ENCODE measurements at regions not wholly inside any gene's neighbourhood (a gene's known extent, or its start where the extent isn't known, plus 50 kb on each side); places are given as distances from the start of the nearest gene placed in this dataset.
"Not testable (repeated sequence)": the region's sequence is repeated elsewhere in the genome, so short reads cannot be mapped to it uniquely, and the experiment has no call there.

- not testable (repeated sequence) for H3K27me3 ChIP-seq (ENCODE audit: insufficient read depth, low read length); H3K9ac ChIP-seq (ENCODE audit: extremely low read depth, insufficient read length, low read length); H3K4ac ChIP-seq (ENCODE audit: low read depth, low read length); H2BK12ac ChIP-seq (ENCODE audit: insufficient read length, low read depth, low read length); H3K27ac ChIP-seq (ENCODE audit: insufficient read length, low read depth, low read length); DNase-seq; H3K79me1 ChIP-seq (ENCODE audit: insufficient read depth, low read depth, low read length, poor library complexity, severe bottlenecking); H4K8ac ChIP-seq (replicated peaks; ENCODE audit: insufficient read length, low read depth, low read length); H2AFZ ChIP-seq (ENCODE audit: low read length); H3K27ac Mint-ChIP-seq; H3K23ac ChIP-seq (ENCODE audit: insufficient read length, low read depth, low read length); H4K5ac ChIP-seq (ENCODE audit: insufficient read length, low read depth, low read length); H3K4me1 Mint-ChIP-seq; H2AK5ac ChIP-seq (ENCODE audit: insufficient read length, low read length); H4K20me1 ChIP-seq (ENCODE audit: control insufficient read depth, insufficient read depth, insufficient read length); H3K23me2 ChIP-seq (ENCODE audit: insufficient read length, low read depth, low read length, poor library complexity, severe bottlenecking); H3K79me2 ChIP-seq (ENCODE audit: insufficient read depth, low read length); H3K4me2 ChIP-seq (ENCODE audit: insufficient read depth, insufficient read length, low read length); H3K27me3 Mint-ChIP-seq (ENCODE audit: low read depth); H3K4me3 Mint-ChIP-seq; H3K56ac ChIP-seq (ENCODE audit: insufficient read length, low read depth, low read length); H3T11ph ChIP-seq (ENCODE audit: low read length); H2BK5ac ChIP-seq (ENCODE audit: insufficient read length, low read length); H2BK15ac ChIP-seq (ENCODE audit: low read depth, low read length); H3K9me3 ChIP-seq (ENCODE audit: control insufficient read depth, low read depth, low read length); H3K4me1 ChIP-seq (ENCODE audit: insufficient read depth, low read length); H4K91ac ChIP-seq (ENCODE audit: insufficient read length, low read depth, low read length); H3K14ac ChIP-seq (ENCODE audit: insufficient read depth, low read length); H2BK20ac ChIP-seq (ENCODE audit: low read depth, low read length, poor library complexity, severe bottlenecking); H2BK120ac ChIP-seq (ENCODE audit: low read depth, low read length, poor library complexity, severe bottlenecking); H3K18ac ChIP-seq (ENCODE audit: insufficient read length, low read depth, low read length)
- peaks cover 0 to 13% (median 5%) of the 10 kb centered on the region in 3 experiments; a peak in 4 of 7 replicates for H3K36me3 Mint-ChIP-seq (ENCODE audit: insufficient read depth in 1 of 3, low read depth in 3 of 3)
- whole genome bisulfite sequencing (ENCODE audit: extremely low coverage, insufficient read length, low lambda C conversion rate), result no CpG with 5 or more reads among the region's 3 CpGs
- peaks cover 72% of the 10 kb centered on the region in 2 experiments for H3K9me3 Mint-ChIP-seq
Measured at GRCh38 chr13:18822655-18823639, 358.7 kb downstream of the TUBA3C start.

GRCh38 chr13:18773988-18774387, 407.6 kb downstream of the TUBA3C start:
- H3K4ac ChIP-seq (ENCODE audit: low read depth, low read length); H3K27me3 ChIP-seq (ENCODE audit: insufficient read depth, low read length); H3K27me3 Mint-ChIP-seq (ENCODE audit: low read depth); H3K79me2 ChIP-seq (ENCODE audit: insufficient read depth, low read length); H2BK120ac ChIP-seq (ENCODE audit: low read depth, low read length, poor library complexity, severe bottlenecking); H3K4me2 ChIP-seq (ENCODE audit: insufficient read depth, insufficient read length, low read length); H3K23me2 ChIP-seq (ENCODE audit: insufficient read length, low read depth, low read length, poor library complexity, severe bottlenecking); H2AK5ac ChIP-seq (ENCODE audit: insufficient read length, low read length); H2AFZ ChIP-seq (ENCODE audit: low read length); H3K23ac ChIP-seq (ENCODE audit: insufficient read length, low read depth, low read length); H3K79me1 ChIP-seq (ENCODE audit: insufficient read depth, low read depth, low read length, poor library complexity, severe bottlenecking); H4K5ac ChIP-seq (ENCODE audit: insufficient read length, low read depth, low read length); H2BK20ac ChIP-seq (ENCODE audit: low read depth, low read length, poor library complexity, severe bottlenecking); H2BK12ac ChIP-seq (ENCODE audit: insufficient read length, low read depth, low read length); H3T11ph ChIP-seq (ENCODE audit: low read length); H3K9ac ChIP-seq (ENCODE audit: extremely low read depth, insufficient read length, low read length); H3K27ac Mint-ChIP-seq; H3K27ac ChIP-seq (ENCODE audit: insufficient read length, low read depth, low read length); H3K4me3 Mint-ChIP-seq; H3K4me1 Mint-ChIP-seq; DNase-seq; H3K56ac ChIP-seq (ENCODE audit: insufficient read length, low read depth, low read length); H3K18ac ChIP-seq (ENCODE audit: insufficient read length, low read depth, low read length); H2BK15ac ChIP-seq (ENCODE audit: low read depth, low read length); H3K4me1 ChIP-seq (ENCODE audit: insufficient read depth, low read length); H2BK5ac ChIP-seq (ENCODE audit: insufficient read length, low read length); H4K91ac ChIP-seq (ENCODE audit: insufficient read length, low read depth, low read length); H3K14ac ChIP-seq (ENCODE audit: insufficient read depth, low read length); H4K8ac ChIP-seq (replicated peaks; ENCODE audit: insufficient read length, low read depth, low read length); H4K20me1 ChIP-seq (ENCODE audit: control insufficient read depth, insufficient read depth, insufficient read length): not testable (repeated sequence)
- WGBS (ENCODE audit: extremely low coverage, insufficient read length, low lambda C conversion rate), result no CpG with 5 or more reads among the region's 2 CpGs
- peaks cover 42% of the 10 kb centered on the region for H3K9me3 ChIP-seq (ENCODE audit: control insufficient read depth, low read depth, low read length)
- peaks cover 10 to 30% (median 19%) of the 10 kb centered on the region in 3 experiments; a peak in 6 of 7 replicates for H3K36me3 Mint-ChIP-seq (ENCODE audit: insufficient read depth in 1 of 3, low read depth in 3 of 3)
- H3K9me3 Mint-ChIP-seq, result peaks cover 73 to 76% of the 10 kb centered on the region in 2 experiments
